Inferior parietal cortex (tissue), 1 donor: ENCODE measurements at regions not wholly inside any gene's neighbourhood (a gene's known extent, or its start where the extent isn't known, plus 50 kb on each side); places are given as distances from the start of the nearest gene placed in this dataset.
"Not testable (repeated sequence)": the region's sequence is repeated elsewhere in the genome, so short reads cannot be mapped to it uniquely, and the experiment has no call there.

ENCODE experiments used
- DNase-seq: peaks from one replicate; pipeline ENCODE4 v3.0.0-alpha.2; 2016; ENCODE audit errors: extremely low spot score

DNA sequence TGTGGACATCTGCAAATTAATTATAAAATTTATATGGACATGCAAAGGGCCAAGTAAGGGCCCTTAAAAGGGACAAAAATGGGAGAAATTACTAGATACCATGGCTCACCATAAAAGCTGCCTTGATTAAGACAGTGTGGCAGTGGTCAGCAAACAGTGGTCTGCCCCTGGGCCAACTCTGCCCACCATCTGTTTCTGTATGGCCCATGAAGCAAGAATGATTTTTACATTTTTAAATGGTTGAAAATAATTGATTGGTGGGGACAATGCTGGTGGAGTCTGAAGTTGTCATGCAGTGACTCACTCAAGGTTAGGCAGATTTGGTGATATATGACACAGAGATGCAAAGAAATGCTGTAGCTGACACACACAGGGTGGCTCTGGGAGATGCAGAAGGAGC lies 143.2 kb upstream of the PRDM7 start:
- not testable (repeated sequence) for DNase-seq

- DNase-seq, result not testable (repeated sequence)
These were observed 98.5 kb upstream of the PRDM7 start for GRCh38 chr16:90175610-90176009.

DNA sequence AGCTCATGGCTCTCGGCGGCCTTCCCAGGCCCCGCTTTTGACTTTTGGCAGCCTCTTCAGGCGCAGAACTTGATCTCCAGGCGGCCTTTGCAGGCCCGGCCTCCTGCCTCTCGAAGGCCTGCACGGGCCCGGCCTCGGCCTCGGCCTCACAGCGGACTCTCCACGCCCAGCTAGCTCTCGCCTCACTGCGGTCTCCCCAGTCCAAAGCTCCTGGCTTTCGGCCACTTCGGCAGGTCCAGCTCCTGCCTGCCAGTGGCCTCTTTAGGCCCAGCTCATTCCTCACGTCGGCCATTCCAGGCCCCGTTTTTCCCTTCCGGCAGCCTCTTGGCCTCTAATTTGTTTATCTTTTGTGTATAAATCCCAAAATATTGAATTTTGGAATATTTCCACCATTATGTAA lies 94.5 kb upstream of the PRDM7 start:
- DNase-seq, result not testable (repeated sequence)

- not testable (repeated sequence) for DNase-seq
These were observed 92.1 kb upstream of the PRDM7 start for GRCh38 chr16:90169127-90169655.

DNA sequence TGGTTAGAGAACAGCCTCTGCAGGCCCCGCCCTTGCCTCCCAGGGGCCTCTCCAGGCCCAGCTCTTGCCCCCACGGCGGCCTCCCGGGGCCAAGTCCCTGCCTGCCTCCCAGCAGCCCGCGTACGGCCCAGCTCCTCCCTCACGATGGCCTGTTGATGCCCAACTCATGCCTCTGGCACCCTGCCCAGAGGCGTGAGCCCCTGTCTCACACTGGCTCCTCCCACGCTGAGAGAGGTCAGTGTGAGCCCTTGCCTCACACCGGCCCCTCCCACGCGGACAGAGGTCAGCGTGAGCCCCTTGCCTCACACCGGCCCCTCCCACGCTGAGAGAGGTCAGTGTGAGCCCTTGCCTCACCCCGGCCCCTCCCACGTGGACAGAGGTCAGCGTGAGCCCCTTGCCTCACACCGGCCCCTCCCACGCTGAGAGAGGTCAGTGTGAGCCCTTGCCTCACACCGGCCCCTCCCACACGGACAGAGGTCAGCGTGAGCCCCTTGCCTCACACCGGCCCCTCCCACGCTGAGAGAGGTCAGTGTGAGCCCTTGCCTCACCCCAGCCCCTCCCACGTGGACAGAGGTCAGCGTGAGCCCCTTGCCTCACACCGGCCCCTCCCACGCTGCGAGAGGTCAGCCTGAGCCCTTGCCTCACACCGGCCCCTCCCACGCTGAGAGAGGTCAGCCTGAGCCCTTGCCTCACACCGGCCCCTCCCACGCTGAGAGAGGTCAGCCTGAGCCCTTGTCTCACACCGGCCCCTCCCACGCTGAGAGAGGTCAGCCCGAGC lies 91.4 kb upstream of the PRDM7 start:
- peak; percentile 1 for DNase-seq

GRCh38 chr16:90167734-90168133 lies 90.6 kb upstream of the PRDM7 start:
- not testable (repeated sequence) for DNase-seq

DNA sequence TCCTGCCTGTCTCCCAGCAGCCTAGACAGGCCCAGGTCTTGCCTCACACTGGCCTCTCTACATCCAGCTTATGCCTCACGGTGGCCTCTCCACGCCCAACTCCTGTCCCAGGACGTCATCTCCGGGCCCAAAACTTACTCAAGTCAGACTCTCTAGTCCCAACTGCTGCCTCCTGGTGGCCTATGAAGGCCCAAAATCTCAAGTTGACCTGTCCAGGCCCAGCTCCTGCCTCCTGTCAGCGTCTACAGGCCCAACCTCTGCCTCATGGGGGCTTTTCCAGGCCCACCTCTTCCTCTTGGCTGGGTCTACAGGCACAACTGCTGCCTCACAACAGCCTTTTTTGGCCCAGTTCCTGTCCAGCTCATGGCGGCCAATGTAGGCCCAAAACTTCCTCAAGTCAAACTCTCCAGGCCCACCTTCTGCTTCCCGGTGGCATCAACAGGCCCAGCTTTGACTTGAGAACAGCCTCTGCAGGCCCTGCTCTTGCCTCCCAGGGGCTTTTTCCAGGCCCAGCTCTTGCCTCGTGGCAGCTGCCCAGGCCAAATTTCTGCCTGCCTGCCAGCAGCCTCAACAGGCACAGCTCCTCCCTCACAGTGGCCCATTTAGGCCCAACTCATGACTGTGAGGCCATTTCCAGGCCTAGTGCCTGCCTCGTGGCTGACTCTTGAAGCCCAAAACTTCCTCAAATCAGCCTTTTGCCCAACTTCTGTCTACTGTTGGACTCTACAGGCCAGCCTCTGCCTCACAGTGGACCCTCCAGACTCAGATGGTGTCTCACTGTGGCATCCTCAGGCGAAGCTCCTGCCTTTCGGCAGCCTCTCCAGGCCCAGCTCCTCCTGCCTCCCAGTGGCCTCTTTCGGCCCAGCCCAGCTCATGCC lies 89.8 kb upstream of the PRDM7 start:
- not testable (repeated sequence) for DNase-seq

- DNase-seq, result not testable (repeated sequence)
These were observed 73.9 kb upstream of the PRDM7 start for GRCh38 chr16:90151027-90151426.
